Endothelial cell (in vitro differentiated cells): ENCODE measurements at regions not wholly inside any gene's neighbourhood (a gene's known extent, or its start where the extent isn't known, plus 50 kb on each side); places are given as distances from the start of the nearest gene placed in this dataset.

Experiments
- DNase-seq: peaks from one replicate; pipeline ENCODE4 v3.0.0; 2021; ENCODE audit warnings: low spot score
- H3K27ac Mint-ChIP-seq: one replicate; pipeline ENCODE4 v1.8.0; 2021; ENCODE audit warnings: mixed read lengths, inconsistent platforms; ENCODE audit not compliant: unreplicated experiment
- H3K27me3 Mint-ChIP-seq: one replicate; pipeline ENCODE4 v1.8.0; 2021; ENCODE audit warnings: mild to moderate bottlenecking, moderate library complexity, mixed read lengths, inconsistent platforms; ENCODE audit not compliant: unreplicated experiment
- H3K36me3 Mint-ChIP-seq: one replicate; pipeline ENCODE4 v1.8.0; 2021; ENCODE audit warnings: mild to moderate bottlenecking, low read depth, mixed read lengths, inconsistent platforms; ENCODE audit not compliant: unreplicated experiment
- H3K4me1 Mint-ChIP-seq: one replicate; pipeline ENCODE4 v1.8.0; 2021; ENCODE audit warnings: mild to moderate bottlenecking, mixed read lengths, inconsistent platforms; ENCODE audit not compliant: unreplicated experiment
- H3K4me3 Mint-ChIP-seq: one replicate; pipeline ENCODE4 v1.8.0; 2021; ENCODE audit warnings: mild to moderate bottlenecking, mixed read lengths, inconsistent platforms; ENCODE audit not compliant: unreplicated experiment
- H3K9me3 Mint-ChIP-seq: one replicate; pipeline ENCODE4 v1.8.0; 2021; ENCODE audit warnings: mixed read lengths, inconsistent platforms; ENCODE audit not compliant: unreplicated experiment
- TF ChIP-seq, protein P1 (sequence below): fragments of 200-600 bp; sonication (generic); IDR thresholded peaks from one replicate; pipeline ENCODE4 v1.5.0; 2021; ENCODE audit warnings: antibody characterized with exemption; ENCODE audit not compliant: unreplicated experiment

DNA sequence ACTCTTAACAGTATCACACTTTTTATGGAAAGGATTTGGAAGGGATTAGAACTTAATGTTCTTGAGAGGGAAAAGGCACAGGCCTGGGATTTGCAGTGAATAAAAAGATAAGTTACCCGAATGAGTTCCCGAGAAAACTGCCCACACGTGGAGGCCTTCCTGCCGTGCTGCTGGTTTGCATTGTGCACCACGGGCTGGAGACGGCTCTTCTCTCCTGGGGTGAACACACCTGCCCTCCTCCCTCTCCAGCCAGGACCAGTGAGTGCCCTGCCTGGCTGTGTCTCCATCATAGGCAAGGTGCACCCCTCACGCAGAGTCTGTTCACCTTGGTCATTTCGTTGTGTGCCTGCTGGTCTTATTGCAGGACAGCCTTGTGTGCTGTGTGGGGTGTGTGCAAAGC is 336.3 kb upstream of the SHH start:
- TF ChIP-seq, protein P1, sequence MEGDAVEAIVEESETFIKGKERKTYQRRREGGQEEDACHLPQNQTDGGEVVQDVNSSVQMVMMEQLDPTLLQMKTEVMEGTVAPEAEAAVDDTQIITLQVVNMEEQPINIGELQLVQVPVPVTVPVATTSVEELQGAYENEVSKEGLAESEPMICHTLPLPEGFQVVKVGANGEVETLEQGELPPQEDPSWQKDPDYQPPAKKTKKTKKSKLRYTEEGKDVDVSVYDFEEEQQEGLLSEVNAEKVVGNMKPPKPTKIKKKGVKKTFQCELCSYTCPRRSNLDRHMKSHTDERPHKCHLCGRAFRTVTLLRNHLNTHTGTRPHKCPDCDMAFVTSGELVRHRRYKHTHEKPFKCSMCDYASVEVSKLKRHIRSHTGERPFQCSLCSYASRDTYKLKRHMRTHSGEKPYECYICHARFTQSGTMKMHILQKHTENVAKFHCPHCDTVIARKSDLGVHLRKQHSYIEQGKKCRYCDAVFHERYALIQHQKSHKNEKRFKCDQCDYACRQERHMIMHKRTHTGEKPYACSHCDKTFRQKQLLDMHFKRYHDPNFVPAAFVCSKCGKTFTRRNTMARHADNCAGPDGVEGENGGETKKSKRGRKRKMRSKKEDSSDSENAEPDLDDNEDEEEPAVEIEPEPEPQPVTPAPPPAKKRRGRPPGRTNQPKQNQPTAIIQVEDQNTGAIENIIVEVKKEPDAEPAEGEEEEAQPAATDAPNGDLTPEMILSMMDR: no peak
- Mint-ChIP-seq H3K27ac (no peak overlapping the region), H3K4me3 (no peak overlapping the region), H3K36me3 (peaks cover 3% of the 10 kb centered on the region), H3K27me3 (peaks cover 2% of the 10 kb centered on the region), H3K4me1 (no peaks in the 10 kb centered on the region), H3K9me3 (no peaks in the 10 kb centered on the region)
- DNase-seq: no peak

GRCh38 chr7:156147756-156148504 is 335.7 kb upstream of the SHH start:
- Mint-ChIP-seq H3K27me3 (no peaks in the 10 kb centered on the region), H3K27ac (no peak overlapping the region), H3K4me1 (no peaks in the 10 kb centered on the region), H3K9me3 (no peaks in the 10 kb centered on the region), H3K4me3 (no peak overlapping the region), H3K36me3 (peaks cover 3% of the 10 kb centered on the region)
- no peak for DNase-seq
- TF ChIP-seq, protein P1: no peak

- Mint-ChIP-seq H3K4me3 (no peak overlapping the region), H3K36me3 (peaks cover 3% of the 10 kb centered on the region), H3K4me1 (no peaks in the 10 kb centered on the region), H3K27me3 (no peaks in the 10 kb centered on the region), H3K9me3 (no peaks in the 10 kb centered on the region), H3K27ac (no peak overlapping the region)
- TF ChIP-seq, protein P1: no peak
- no peak for DNase-seq
Observed at GRCh38 chr7:156147104-156147503, 334.8 kb upstream of the SHH start.

GRCh38 chr7:156145996-156146395 is 333.7 kb upstream of the SHH start:
- Mint-ChIP-seq H3K4me1 (no peaks in the 10 kb centered on the region), H3K36me3 (peaks cover 3% of the 10 kb centered on the region), H3K4me3 (no peak overlapping the region), H3K27me3 (no peaks in the 10 kb centered on the region), H3K9me3 (no peaks in the 10 kb centered on the region), H3K27ac (no peak overlapping the region)
- no peak for DNase-seq
- TF ChIP-seq, protein P1: no peak

DNA sequence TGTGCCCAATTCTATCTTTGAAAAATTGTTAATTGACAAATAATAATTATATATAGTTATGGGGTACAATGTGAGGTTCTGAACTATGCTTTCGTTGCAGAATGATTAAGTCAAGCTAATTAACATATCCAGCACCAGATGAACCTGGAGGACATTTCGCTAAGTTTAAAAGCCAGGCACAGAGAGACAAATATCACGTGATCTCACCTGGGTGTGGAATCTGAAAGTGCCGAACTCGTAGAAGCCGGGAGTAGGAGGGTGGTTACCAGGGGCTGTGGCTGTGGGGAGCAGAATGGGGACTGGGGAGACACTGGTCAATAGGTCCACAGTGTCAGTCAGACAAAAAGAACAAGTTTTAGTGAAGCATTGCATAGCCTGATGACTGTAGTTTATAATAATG is 332.9 kb upstream of the SHH start:
- no peak overlapping the region for H3K27ac Mint-ChIP-seq
- H3K4me1 Mint-ChIP-seq: no peaks in the 10 kb centered on the region
- H3K9me3 Mint-ChIP-seq: no peaks in the 10 kb centered on the region
- H3K27me3 Mint-ChIP-seq: no peaks in the 10 kb centered on the region
- no peak for DNase-seq
- peaks cover 3% of the 10 kb centered on the region for H3K36me3 Mint-ChIP-seq
- no peak overlapping the region for H3K4me3 Mint-ChIP-seq
- TF ChIP-seq, protein P1: no peak
